Gastrocnemius medialis (tissue), 4 donors: ENCODE measurements at regions not wholly inside any gene's neighbourhood (a gene's known extent, or its start where the extent isn't known, plus 50 kb on each side); places are given as distances from the start of the nearest gene placed in this dataset.

Experiments
- ATAC-seq, 2 donors: fragments of 150-250 bp; one replicate each; pipeline ENCODE4 v1.9.1; 2016
- DNase-seq, 2 donors: peaks; one replicate each; pipeline ENCODE4 v3.0.0-alpha.2; 2019
- H3K27ac ChIP-seq, 4 donors: fragments of 200-600 bp; sonication (generic); 1 replicate in 1 of 4; 2 replicates in 3 of 4; pipeline ENCODE4 v1.5.1; 2016 to 2018; ENCODE audit warnings: mild to moderate bottlenecking in 2 of 4, moderate library complexity in 1 of 4
- H3K27me3 ChIP-seq, 3 donors: fragments of 200-600 bp; sonication (generic) in 2 of 3; 1 replicate in 1 of 3; 2 replicates in 2 of 3; pipeline versions ENCODE4 v1.5.1 to v1.6.0; 2016 to 2019; ENCODE audit warnings: mild to moderate bottlenecking in 1 of 3, moderate library complexity in 1 of 3
- H3K36me3 ChIP-seq, 2 donors: fragments of 200-600 bp; sonication (generic) in 1 of 2; one replicate each; pipeline ENCODE4 v1.5.1; 2017 to 2018
- H3K4me1 ChIP-seq, 2 donors: fragments of 200-600 bp; sonication (generic) in 1 of 2; one replicate each; pipeline ENCODE4 v1.5.1; 2016 to 2017; ENCODE audit warnings: mild to moderate bottlenecking in 2 of 2
- H3K4me3 ChIP-seq, 4 donors: fragments of 200-600 bp; sonication (generic) in 3 of 4; 1 replicate in 1 of 4; 2 replicates in 3 of 4; pipeline ENCODE4 v1.5.1; 2016 to 2019; ENCODE audit warnings: mild to moderate bottlenecking in 2 of 4
- H3K9me3 ChIP-seq, 3 donors: fragments of 200-600 bp; sonication (generic) in 2 of 3; 1 replicate in 1 of 3; 2 replicates in 2 of 3; pipeline ENCODE4 v1.5.1; 2016 to 2019
- POLR2A ChIP-seq, 2 donors: fragments of 450-650 bp; IDR thresholded peaks; one replicate each; pipeline ENCODE4 v1.6.1; 2017; ENCODE audit warnings: antibody characterized with exemption in 2 of 2, mild to moderate bottlenecking in 2 of 2, moderate library complexity in 2 of 2
- in situ Hi-C, 4 donors: fragments of 200-750 bp; cut with MboI; loops; one replicate each; pipeline versions ENCODE4 v1.15.0 to v1.8.0; 2017; ENCODE audit warnings: low sequenced_read_pairs in 4 of 4
- intact Hi-C: fragments of 100-400 bp; cut with DNase I; formaldehyde crosslinking; loops from one replicate; pipeline ENCODE4 v1.15.1; 2023; ENCODE audit warnings: low total_unique reads
- TF ChIP-seq, protein P1 (sequence below), 5 experiments: fragments of 450-650 bp in 3 of 5; fragments of 200-600 bp in 2 of 5; sonication (generic) in 2 of 5; IDR thresholded peaks in 4 of 5; conservative IDR thresholded peaks in 1 of 5; 1 replicate in 4 of 5; 2 replicates in 1 of 5; pipeline ENCODE4 v1.5.1; 2016 to 2019; ENCODE audit warnings: antibody characterized with exemption in 5 of 5, mild to moderate bottlenecking in 3 of 5, moderate library complexity in 3 of 5

DNA sequence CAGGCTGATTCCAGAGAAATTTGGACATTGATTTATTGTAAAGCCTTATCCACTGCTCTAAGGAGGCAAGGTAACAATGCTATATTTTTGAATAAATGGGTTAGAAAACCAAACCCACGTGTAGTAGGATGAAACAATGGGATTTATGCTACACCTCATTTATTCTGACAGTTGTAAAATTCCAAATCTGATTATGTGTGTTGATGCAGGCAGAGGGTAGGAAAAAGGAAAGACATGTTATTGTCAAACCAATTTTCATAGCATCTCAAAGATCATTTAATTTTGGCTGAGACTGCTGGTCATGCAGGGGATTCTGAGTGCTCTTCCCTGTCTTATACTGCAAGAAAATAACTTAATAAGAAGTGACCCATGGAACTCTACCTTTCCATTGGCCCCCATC is 1219.9 kb upstream of the SORCS1 start:
- Histone ChIP-seq H3K27ac (no peak overlapping the region), H3K36me3 (no peaks in the 10 kb centered on the region), H3K4me1 (no peaks in the 10 kb centered on the region), H3K27me3 (no peaks in the 10 kb centered on the region), H3K4me3 (no peak overlapping the region), H3K9me3 (no peaks in the 10 kb centered on the region)
- DNase-seq (no peak), ATAC-seq (no peak)
- intact Hi-C loops (no loop called here), in situ Hi-C loops (no loop called here)
- no peak for TF ChIP-seq POLR2A (IDR thresholded peaks at IDR 0.05)
- TF ChIP-seq, protein P1, sequence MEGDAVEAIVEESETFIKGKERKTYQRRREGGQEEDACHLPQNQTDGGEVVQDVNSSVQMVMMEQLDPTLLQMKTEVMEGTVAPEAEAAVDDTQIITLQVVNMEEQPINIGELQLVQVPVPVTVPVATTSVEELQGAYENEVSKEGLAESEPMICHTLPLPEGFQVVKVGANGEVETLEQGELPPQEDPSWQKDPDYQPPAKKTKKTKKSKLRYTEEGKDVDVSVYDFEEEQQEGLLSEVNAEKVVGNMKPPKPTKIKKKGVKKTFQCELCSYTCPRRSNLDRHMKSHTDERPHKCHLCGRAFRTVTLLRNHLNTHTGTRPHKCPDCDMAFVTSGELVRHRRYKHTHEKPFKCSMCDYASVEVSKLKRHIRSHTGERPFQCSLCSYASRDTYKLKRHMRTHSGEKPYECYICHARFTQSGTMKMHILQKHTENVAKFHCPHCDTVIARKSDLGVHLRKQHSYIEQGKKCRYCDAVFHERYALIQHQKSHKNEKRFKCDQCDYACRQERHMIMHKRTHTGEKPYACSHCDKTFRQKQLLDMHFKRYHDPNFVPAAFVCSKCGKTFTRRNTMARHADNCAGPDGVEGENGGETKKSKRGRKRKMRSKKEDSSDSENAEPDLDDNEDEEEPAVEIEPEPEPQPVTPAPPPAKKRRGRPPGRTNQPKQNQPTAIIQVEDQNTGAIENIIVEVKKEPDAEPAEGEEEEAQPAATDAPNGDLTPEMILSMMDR (IDR thresholded peaks at IDR 0.05 in 4 of 5, conservative IDR thresholded peaks at IDR 0.05 in 1 of 5): no peak

DNA sequence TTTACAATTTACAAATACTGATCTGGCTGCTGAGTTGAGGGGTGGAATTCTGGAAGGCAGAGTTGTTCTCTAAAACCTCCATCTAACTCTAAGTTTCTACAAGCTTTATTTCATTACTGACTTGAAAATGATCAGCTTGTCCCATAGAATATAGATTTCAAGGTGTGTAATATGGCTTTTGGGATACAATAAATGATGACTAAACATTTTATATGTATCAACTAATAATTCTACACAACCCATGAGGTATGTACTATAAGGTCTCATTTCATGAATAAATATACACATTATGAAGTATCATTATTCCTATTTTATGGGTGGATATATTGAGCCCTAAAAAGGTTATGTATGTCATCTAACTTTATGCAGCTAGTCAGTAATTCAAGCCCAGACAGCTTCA is 1214.3 kb upstream of the SORCS1 start:
- no peak overlapping the region for H3K27ac ChIP-seq
- H3K36me3 ChIP-seq: no peaks in the 10 kb centered on the region
- no peaks in the 10 kb centered on the region for H3K27me3 ChIP-seq
- DNase-seq: no peak
- intact Hi-C loops (no loop called here), in situ Hi-C loops (no loop called here)
- ATAC-seq: no peak
- H3K4me3 ChIP-seq: no peak overlapping the region
- no peaks in the 10 kb centered on the region for H3K9me3 ChIP-seq
- TF ChIP-seq, protein P1 (IDR thresholded peaks at IDR 0.05 in 4 of 5, conservative IDR thresholded peaks at IDR 0.05 in 1 of 5): no peak
- no peak for TF ChIP-seq POLR2A (IDR thresholded peaks at IDR 0.05)
- H3K4me1 ChIP-seq: no peaks in the 10 kb centered on the region

DNA sequence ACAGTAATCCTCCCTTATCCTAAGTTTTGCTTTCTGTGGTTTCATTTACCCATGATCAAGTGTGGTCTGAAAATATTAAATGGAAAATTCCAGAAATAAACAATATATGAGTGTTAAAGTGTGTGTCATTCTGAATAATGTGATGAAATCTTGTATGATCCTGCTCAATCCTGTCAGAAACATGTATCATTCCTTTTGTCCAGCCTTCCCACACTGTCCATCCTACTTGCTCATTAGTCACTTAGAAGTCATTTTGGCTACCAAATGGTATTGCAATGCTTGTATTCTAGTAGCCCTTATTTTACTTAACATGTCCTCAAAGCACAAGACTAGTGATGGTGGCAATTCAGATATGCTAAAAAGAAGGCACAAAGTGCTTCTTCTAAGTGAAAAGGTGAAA is 1211.2 kb upstream of the SORCS1 start:
- TF ChIP-seq, protein P1 (IDR thresholded peaks at IDR 0.05 in 4 of 5, conservative IDR thresholded peaks at IDR 0.05 in 1 of 5): no peak
- TF ChIP-seq POLR2A (IDR thresholded peaks at IDR 0.05): no peak
- intact Hi-C loops (no loop called here), in situ Hi-C loops (no loop called here)
- no peak for ATAC-seq
- DNase-seq: no peak
- Histone ChIP-seq H3K27ac (no peak overlapping the region), H3K4me1 (no peaks in the 10 kb centered on the region), H3K9me3 (no peaks in the 10 kb centered on the region), H3K27me3 (no peaks in the 10 kb centered on the region), H3K36me3 (no peaks in the 10 kb centered on the region), H3K4me3 (no peak overlapping the region)

DNA sequence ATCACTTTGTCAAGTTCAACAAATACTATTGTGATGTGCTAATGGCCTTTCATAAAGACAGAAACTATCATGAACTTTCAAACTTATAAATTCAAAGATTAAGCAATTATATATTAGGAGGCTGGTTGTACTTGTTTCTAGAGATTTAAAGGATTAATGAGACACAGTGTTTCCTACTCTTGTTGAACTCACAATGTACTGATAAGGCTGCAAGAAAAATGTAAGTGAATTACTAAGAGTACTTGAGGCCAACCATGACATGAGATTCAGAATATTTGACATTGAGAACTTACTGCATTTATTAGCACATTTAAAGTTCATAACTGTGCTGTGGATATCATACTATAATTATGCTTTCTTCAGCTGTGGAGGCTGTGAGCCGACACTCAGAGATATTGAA is 1210.5 kb upstream of the SORCS1 start:
- DNase-seq (no peak), ATAC-seq (no peak)
- Histone ChIP-seq H3K4me1 (no peaks in the 10 kb centered on the region), H3K4me3 (no peak overlapping the region), H3K9me3 (no peaks in the 10 kb centered on the region), H3K36me3 (no peaks in the 10 kb centered on the region), H3K27me3 (no peaks in the 10 kb centered on the region), H3K27ac (no peak overlapping the region)
- in situ Hi-C loops (no loop called here), intact Hi-C loops (no loop called here)
- TF ChIP-seq, protein P1 (IDR thresholded peaks at IDR 0.05 in 4 of 5, conservative IDR thresholded peaks at IDR 0.05 in 1 of 5): no peak
- no peak for TF ChIP-seq POLR2A (IDR thresholded peaks at IDR 0.05)

DNA sequence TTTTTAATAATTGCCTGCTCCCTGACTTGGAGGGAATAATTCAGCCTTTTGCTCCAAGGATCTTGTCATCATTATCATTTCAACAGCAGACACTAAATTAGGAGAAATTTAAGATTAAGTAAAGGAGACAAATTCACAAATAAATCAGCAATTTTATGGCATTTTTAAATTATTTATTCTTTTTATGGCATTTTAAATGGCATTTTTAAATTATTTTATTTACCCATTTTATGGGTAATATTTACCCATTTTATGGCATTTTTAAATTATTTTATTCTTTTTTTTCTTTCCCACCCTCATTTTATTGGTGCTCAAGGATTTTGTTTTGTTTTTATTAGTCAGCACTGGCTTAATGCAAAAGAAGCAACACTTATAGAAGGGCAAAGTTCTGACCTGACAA is 1201.0 kb upstream of the SORCS1 start:
- DNase-seq: no peak
- no peaks in the 10 kb centered on the region for H3K4me1 ChIP-seq
- no peaks in the 10 kb centered on the region for H3K9me3 ChIP-seq
- ATAC-seq: no peak
- H3K27me3 ChIP-seq: no peaks in the 10 kb centered on the region
- H3K36me3 ChIP-seq: no peaks in the 10 kb centered on the region
- no peak overlapping the region for H3K27ac ChIP-seq
- intact Hi-C loops (no loop called here), in situ Hi-C loops (no loop called here)
- no peak for TF ChIP-seq POLR2A (IDR thresholded peaks at IDR 0.05)
- TF ChIP-seq, protein P1 (IDR thresholded peaks at IDR 0.05 in 4 of 5, conservative IDR thresholded peaks at IDR 0.05 in 1 of 5): no peak
- H3K4me3 ChIP-seq: no peak overlapping the region
